ENCODE measurements at regions not wholly inside any gene's neighbourhood (a gene's known extent, or its start where the extent isn't known, plus 50 kb on each side); places are given as distances from the start of the nearest gene placed in this dataset.
"Not testable (repeated sequence)": the region's sequence is repeated elsewhere in the genome, so short reads cannot be mapped to it uniquely, and the experiment has no call there.

GRCh38 chr13:65959305-65959704 is 1270.8 kb downstream of the PCDH9 start:
- H3K27ac ChIP-seq (ENCODE audit: low read depth, low read length): no peak overlapping the region

DNA sequence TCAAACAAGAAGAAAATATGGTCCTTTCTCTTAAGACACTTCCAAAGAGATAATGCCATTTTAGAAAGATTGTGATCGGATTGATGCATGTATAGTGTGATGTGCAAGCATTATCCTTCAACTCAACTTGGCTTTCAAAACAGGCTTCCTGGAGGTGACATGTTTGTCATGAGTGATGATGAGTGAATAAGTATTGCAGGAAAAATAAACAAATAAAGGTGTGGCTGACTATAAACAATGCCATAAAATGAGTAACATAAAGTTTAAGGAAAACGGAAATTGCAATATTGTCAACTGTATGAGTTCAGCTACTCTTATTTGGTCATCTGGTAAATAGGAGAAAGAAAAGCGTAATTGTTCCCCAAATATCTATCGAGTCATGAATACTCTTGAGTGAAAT is 1283.7 kb downstream of the PCDH9 start:
- Histone ChIP-seq H3K9ac (ENCODE audit: low read depth, low read length) (no peak overlapping the region), H3K9me3 (ENCODE audit: control insufficient read depth, insufficient read depth, low read length) (no peaks in the 10 kb centered on the region), H3K27me3 (ENCODE audit: control insufficient read depth, insufficient read depth, low read length) (no peaks in the 10 kb centered on the region), H3K27ac (ENCODE audit: low read depth, low read length) (no peak overlapping the region), H3K4me1 (ENCODE audit: control insufficient read depth, insufficient read depth, low read length) (no peaks in the 10 kb centered on the region), H3K36me3 (ENCODE audit: control insufficient read depth, insufficient read depth, low read length) (no peaks in the 10 kb centered on the region), H3K4me3 (ENCODE audit: low read depth, low read length) (no peak overlapping the region)

More at GRCh38 chr13:65959305-65959704, 1270.8 kb downstream of the PCDH9 start:
- Histone ChIP-seq H3K27me3 (ENCODE audit: control insufficient read depth, insufficient read depth, low read length) (no peaks in the 10 kb centered on the region), H3K9ac (ENCODE audit: low read depth, low read length) (no peak overlapping the region), H3K9me3 (ENCODE audit: control insufficient read depth, insufficient read depth, low read length) (peaks cover 9% of the 10 kb centered on the region), H3K4me1 (ENCODE audit: control insufficient read depth, insufficient read depth, low read length) (no peaks in the 10 kb centered on the region), H3K36me3 (ENCODE audit: control insufficient read depth, insufficient read depth, low read length) (no peaks in the 10 kb centered on the region), H3K4me3 (ENCODE audit: low read depth, low read length) (no peak overlapping the region)

DNA sequence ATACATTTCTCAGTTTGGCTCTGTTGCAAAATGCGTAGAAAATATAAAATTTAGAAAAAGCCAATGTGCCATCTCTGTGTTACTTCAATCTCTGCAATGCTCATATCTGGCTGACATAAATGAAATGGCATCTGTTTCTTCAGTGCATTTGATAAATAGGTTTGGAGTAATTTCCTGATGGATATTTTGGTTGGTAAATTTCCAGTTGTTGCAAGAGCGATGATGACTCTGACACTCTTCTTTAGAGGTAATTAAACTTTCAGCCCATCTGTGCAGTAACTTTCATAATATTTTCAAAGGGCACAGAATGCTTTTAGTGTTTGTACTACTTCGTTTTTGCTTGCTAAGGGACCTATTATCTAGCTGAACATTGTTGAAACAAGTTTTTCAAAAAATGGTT is 1286.4 kb downstream of the PCDH9 start:
- no peaks in the 10 kb centered on the region for H3K4me1 ChIP-seq (ENCODE audit: control insufficient read depth, insufficient read depth, low read length)
- no peak overlapping the region for H3K4me3 ChIP-seq (ENCODE audit: low read depth, low read length)
- H3K9ac ChIP-seq (ENCODE audit: low read depth, low read length): no peak overlapping the region
- no peaks in the 10 kb centered on the region for H3K27me3 ChIP-seq (ENCODE audit: control insufficient read depth, insufficient read depth, low read length)
- no peaks in the 10 kb centered on the region for H3K9me3 ChIP-seq (ENCODE audit: control insufficient read depth, insufficient read depth, low read length)
- H3K27ac ChIP-seq (ENCODE audit: low read depth, low read length): no peak overlapping the region
- H3K36me3 ChIP-seq (ENCODE audit: control insufficient read depth, insufficient read depth, low read length): no peaks in the 10 kb centered on the region

GRCh38 chr13:65943024-65943423 is 1287.1 kb downstream of the PCDH9 start:
- H3K4me3 ChIP-seq (ENCODE audit: low read depth, low read length): no peak overlapping the region
- no peaks in the 10 kb centered on the region for H3K9me3 ChIP-seq (ENCODE audit: control insufficient read depth, insufficient read depth, low read length)
- no peaks in the 10 kb centered on the region for H3K27me3 ChIP-seq (ENCODE audit: control insufficient read depth, insufficient read depth, low read length)
- no peaks in the 10 kb centered on the region for H3K36me3 ChIP-seq (ENCODE audit: control insufficient read depth, insufficient read depth, low read length)
- no peak overlapping the region for H3K27ac ChIP-seq (ENCODE audit: low read depth, low read length)
- no peaks in the 10 kb centered on the region for H3K4me1 ChIP-seq (ENCODE audit: control insufficient read depth, insufficient read depth, low read length)
- H3K9ac ChIP-seq (ENCODE audit: low read depth, low read length): no peak overlapping the region

DNA sequence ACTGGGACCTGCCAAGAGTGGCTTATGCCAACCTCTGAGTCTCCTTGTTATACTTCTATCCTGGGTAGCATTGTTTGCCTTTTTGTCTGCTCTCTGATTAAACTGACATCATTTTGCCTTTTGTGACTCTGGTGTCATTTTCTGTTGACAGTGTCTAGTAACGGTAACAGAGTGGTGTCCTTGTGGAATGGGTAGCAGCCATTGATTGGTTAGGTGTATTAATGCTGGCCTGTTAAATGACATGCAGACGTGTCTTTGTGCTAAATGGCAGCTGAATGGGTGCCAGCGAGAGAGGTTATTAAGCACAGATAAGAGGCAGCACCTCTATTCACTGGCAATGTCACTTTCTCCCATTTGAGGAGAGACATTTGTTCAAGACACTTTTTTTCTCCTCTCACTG is 1289.4 kb downstream of the PCDH9 start:
- Histone ChIP-seq H3K27me3 (ENCODE audit: control insufficient read depth, insufficient read depth, low read length) (no peaks in the 10 kb centered on the region), H3K9ac (ENCODE audit: low read depth, low read length) (no peak overlapping the region), H3K4me3 (ENCODE audit: low read depth, low read length) (no peak overlapping the region), H3K9me3 (ENCODE audit: control insufficient read depth, insufficient read depth, low read length) (no peaks in the 10 kb centered on the region), H3K4me1 (ENCODE audit: control insufficient read depth, insufficient read depth, low read length) (no peaks in the 10 kb centered on the region), H3K27ac (ENCODE audit: low read depth, low read length) (no peak overlapping the region), H3K36me3 (ENCODE audit: control insufficient read depth, insufficient read depth, low read length) (no peaks in the 10 kb centered on the region)

- H3K27ac ChIP-seq (ENCODE audit: low read depth, low read length): no peak overlapping the region
- no peak overlapping the region for H3K4me3 ChIP-seq (ENCODE audit: low read depth, low read length)
- no peaks in the 10 kb centered on the region for H3K4me1 ChIP-seq (ENCODE audit: control insufficient read depth, insufficient read depth, low read length)
- no peaks in the 10 kb centered on the region for H3K9me3 ChIP-seq (ENCODE audit: control insufficient read depth, insufficient read depth, low read length)
- H3K9ac ChIP-seq (ENCODE audit: low read depth, low read length): no peak overlapping the region
- H3K27me3 ChIP-seq (ENCODE audit: control insufficient read depth, insufficient read depth, low read length): no peaks in the 10 kb centered on the region
- no peaks in the 10 kb centered on the region for H3K36me3 ChIP-seq (ENCODE audit: control insufficient read depth, insufficient read depth, low read length)
Observed at GRCh38 chr13:65937251-65937650, 1292.9 kb downstream of the PCDH9 start.

GRCh38 chr13:65936249-65936648 is 1293.9 kb downstream of the PCDH9 start:
- Histone ChIP-seq H3K27ac (ENCODE audit: low read depth, low read length) (no peak overlapping the region), H3K27me3 (ENCODE audit: control insufficient read depth, insufficient read depth, low read length) (no peaks in the 10 kb centered on the region), H3K4me3 (ENCODE audit: low read depth, low read length) (no peak overlapping the region), H3K9me3 (ENCODE audit: control insufficient read depth, insufficient read depth, low read length) (no peaks in the 10 kb centered on the region), H3K9ac (ENCODE audit: low read depth, low read length) (no peak overlapping the region), H3K36me3 (ENCODE audit: control insufficient read depth, insufficient read depth, low read length) (no peaks in the 10 kb centered on the region), H3K4me1 (ENCODE audit: control insufficient read depth, insufficient read depth, low read length) (no peaks in the 10 kb centered on the region)

GRCh38 chr13:65932587-65933239 is 1297.4 kb downstream of the PCDH9 start:
- H3K4me1 ChIP-seq (ENCODE audit: control insufficient read depth, insufficient read depth, low read length): no peaks in the 10 kb centered on the region
- no peak overlapping the region for H3K27ac ChIP-seq (ENCODE audit: low read depth, low read length)
- no peak overlapping the region for H3K4me3 ChIP-seq (ENCODE audit: low read depth, low read length)
- H3K27me3 ChIP-seq (ENCODE audit: control insufficient read depth, insufficient read depth, low read length): no peaks in the 10 kb centered on the region
- H3K36me3 ChIP-seq (ENCODE audit: control insufficient read depth, insufficient read depth, low read length): no peaks in the 10 kb centered on the region
- no peak overlapping the region for H3K9ac ChIP-seq (ENCODE audit: low read depth, low read length)
- no peaks in the 10 kb centered on the region for H3K9me3 ChIP-seq (ENCODE audit: control insufficient read depth, insufficient read depth, low read length)

DNA sequence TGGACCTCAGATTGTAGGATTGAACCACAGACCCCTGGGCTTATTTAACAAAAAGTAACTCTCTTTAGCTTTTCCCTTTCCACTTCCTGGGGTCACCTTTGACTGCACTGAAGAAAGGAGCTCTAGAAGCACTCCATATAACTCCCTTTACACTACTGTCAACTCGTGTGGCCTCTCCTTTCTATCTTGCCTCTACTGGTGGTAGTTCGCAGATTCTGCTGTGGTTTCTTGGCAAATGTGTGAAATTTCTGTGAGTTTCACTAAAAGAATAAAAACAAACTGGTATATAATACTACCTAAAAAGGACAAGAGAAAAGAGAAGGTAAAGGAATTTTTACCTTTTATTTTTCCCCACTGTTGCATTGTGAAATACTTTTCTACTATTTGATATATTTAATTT is 1298.1 kb downstream of the PCDH9 start:
- no peak overlapping the region for H3K9ac ChIP-seq (ENCODE audit: low read depth, low read length)
- H3K4me3 ChIP-seq (ENCODE audit: low read depth, low read length): no peak overlapping the region
- H3K27ac ChIP-seq (ENCODE audit: low read depth, low read length): no peak overlapping the region
- no peaks in the 10 kb centered on the region for H3K36me3 ChIP-seq (ENCODE audit: control insufficient read depth, insufficient read depth, low read length)
- H3K4me1 ChIP-seq (ENCODE audit: control insufficient read depth, insufficient read depth, low read length): no peaks in the 10 kb centered on the region
- H3K27me3 ChIP-seq (ENCODE audit: control insufficient read depth, insufficient read depth, low read length): no peaks in the 10 kb centered on the region
- H3K9me3 ChIP-seq (ENCODE audit: control insufficient read depth, insufficient read depth, low read length): no peaks in the 10 kb centered on the region

GRCh38 chr13:65929436-65929835 is 1300.7 kb downstream of the PCDH9 start:
- Histone ChIP-seq H3K27ac (ENCODE audit: low read depth, low read length) (no peak overlapping the region), H3K4me3 (ENCODE audit: low read depth, low read length) (no peak overlapping the region), H3K36me3 (ENCODE audit: control insufficient read depth, insufficient read depth, low read length) (no peaks in the 10 kb centered on the region), H3K27me3 (ENCODE audit: control insufficient read depth, insufficient read depth, low read length) (no peaks in the 10 kb centered on the region), H3K9me3 (ENCODE audit: control insufficient read depth, insufficient read depth, low read length) (no peaks in the 10 kb centered on the region), H3K4me1 (ENCODE audit: control insufficient read depth, insufficient read depth, low read length) (no peaks in the 10 kb centered on the region), H3K9ac (ENCODE audit: low read depth, low read length) (no peak overlapping the region)

DNA sequence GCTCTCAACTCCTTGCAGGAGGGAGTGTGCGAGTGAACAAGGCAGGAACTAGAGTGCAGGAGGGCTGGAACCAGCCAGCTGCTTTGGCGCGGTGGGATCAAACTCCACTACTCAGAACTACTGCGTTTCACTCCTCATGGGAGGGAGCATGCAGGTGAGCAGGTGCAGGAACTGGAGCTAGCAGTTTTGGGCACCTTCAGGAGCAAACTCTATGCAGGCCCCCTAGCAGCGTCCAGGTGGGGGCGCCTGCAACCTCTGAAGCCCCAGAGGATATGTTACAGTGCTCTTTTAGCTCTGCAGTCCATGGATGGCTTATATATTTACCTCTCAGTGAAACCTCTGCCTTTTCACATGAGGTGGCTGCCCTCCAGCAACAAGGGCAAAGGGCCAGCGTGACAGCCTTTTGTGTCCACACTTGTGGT is 1303.4 kb downstream of the PCDH9 start:
- Histone ChIP-seq H3K9me3 (ENCODE audit: control insufficient read depth, insufficient read depth, low read length) (no peaks in the 10 kb centered on the region), H3K27me3 (ENCODE audit: control insufficient read depth, insufficient read depth, low read length) (no peaks in the 10 kb centered on the region), H3K27ac (ENCODE audit: low read depth, low read length) (no peak overlapping the region), H3K4me3 (ENCODE audit: low read depth, low read length) (peak overlapping the region; percentile 24), H3K4me1 (ENCODE audit: control insufficient read depth, insufficient read depth, low read length) (no peaks in the 10 kb centered on the region), H3K36me3 (ENCODE audit: control insufficient read depth, insufficient read depth, low read length) (no peaks in the 10 kb centered on the region), H3K9ac (ENCODE audit: low read depth, low read length) (no peak overlapping the region)

DNA sequence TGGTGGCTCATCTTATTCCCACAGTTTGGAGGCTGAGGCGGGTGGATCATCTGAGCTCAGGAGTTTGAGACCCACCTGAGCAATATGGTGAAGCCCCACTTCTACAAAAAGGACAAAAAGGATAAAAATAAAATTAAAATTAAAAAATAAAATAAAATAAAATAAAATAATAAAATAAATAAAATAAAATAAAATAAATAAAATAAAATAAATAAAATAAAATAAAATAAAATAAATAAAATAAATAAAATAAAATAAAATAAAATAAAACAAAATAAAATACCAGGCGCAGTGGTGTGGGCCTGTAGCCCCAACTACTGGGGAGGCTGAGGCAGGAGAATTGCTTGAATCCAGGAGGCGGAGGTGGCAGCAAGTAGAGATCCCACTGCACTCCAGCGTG is 1307.3 kb downstream of the PCDH9 start:
- H3K27ac ChIP-seq (ENCODE audit: low read depth, low read length); H3K9ac ChIP-seq (ENCODE audit: low read depth, low read length); H3K27me3 ChIP-seq (ENCODE audit: control insufficient read depth, insufficient read depth, low read length); H3K9me3 ChIP-seq (ENCODE audit: control insufficient read depth, insufficient read depth, low read length); H3K36me3 ChIP-seq (ENCODE audit: control insufficient read depth, insufficient read depth, low read length); H3K4me3 ChIP-seq (ENCODE audit: low read depth, low read length); H3K4me1 ChIP-seq (ENCODE audit: control insufficient read depth, insufficient read depth, low read length): not testable (repeated sequence)
